ENCODE measurements at regions not wholly inside any gene's neighbourhood (a gene's known extent, or its start where the extent isn't known, plus 50 kb on each side); places are given as distances from the start of the nearest gene placed in this dataset.

GRCh38 chr13:76027131-76027530 is 391.0 kb downstream of the LMO7 start:
- no peaks in the 10 kb centered on the region for H3K36me3 ChIP-seq (ENCODE audit: control insufficient read depth, insufficient read depth, low read length)
- no peak for TF ChIP-seq EZH2 (IDR thresholded peaks at IDR 0.05; ENCODE audit: low read length, missing control alignments)
- TF ChIP-seq, protein P1, sequence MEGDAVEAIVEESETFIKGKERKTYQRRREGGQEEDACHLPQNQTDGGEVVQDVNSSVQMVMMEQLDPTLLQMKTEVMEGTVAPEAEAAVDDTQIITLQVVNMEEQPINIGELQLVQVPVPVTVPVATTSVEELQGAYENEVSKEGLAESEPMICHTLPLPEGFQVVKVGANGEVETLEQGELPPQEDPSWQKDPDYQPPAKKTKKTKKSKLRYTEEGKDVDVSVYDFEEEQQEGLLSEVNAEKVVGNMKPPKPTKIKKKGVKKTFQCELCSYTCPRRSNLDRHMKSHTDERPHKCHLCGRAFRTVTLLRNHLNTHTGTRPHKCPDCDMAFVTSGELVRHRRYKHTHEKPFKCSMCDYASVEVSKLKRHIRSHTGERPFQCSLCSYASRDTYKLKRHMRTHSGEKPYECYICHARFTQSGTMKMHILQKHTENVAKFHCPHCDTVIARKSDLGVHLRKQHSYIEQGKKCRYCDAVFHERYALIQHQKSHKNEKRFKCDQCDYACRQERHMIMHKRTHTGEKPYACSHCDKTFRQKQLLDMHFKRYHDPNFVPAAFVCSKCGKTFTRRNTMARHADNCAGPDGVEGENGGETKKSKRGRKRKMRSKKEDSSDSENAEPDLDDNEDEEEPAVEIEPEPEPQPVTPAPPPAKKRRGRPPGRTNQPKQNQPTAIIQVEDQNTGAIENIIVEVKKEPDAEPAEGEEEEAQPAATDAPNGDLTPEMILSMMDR (conservative IDR thresholded peaks at IDR 0.05 in 1 of 2, IDR thresholded peaks at IDR 0.05 in 1 of 2; ENCODE audit: low read depth in 1 of 2, low read length in 2 of 2) = no peak
- H3K9ac ChIP-seq (ENCODE audit: insufficient read depth, low read length) = no peak overlapping the region
- H3K4me3 ChIP-seq (replicated peaks in 1 of 4; ENCODE audit: control extremely low read depth in 1 of 4, insufficient read depth in 1 of 4, low read depth in 3 of 4, low read length in 4 of 4) = no peak overlapping the region
- H2AFZ ChIP-seq (ENCODE audit: low read length) = no peak overlapping the region
- no peaks in the 10 kb centered on the region for H4K20me1 ChIP-seq (ENCODE audit: control insufficient read depth, extremely low read depth, insufficient read depth, low read length)
- no peaks in the 10 kb centered on the region for H3K79me2 ChIP-seq (ENCODE audit: control insufficient read depth, insufficient read depth, low read length)
- H3K27ac ChIP-seq (ENCODE audit: insufficient read depth, low read length) = no peak overlapping the region
- no peaks in the 10 kb centered on the region for H3K4me1 ChIP-seq (ENCODE audit: control insufficient read depth, extremely low read depth, insufficient read depth, low read length)
- H3K27me3 ChIP-seq (ENCODE audit: control insufficient read depth, insufficient read depth, low read length) = no peaks in the 10 kb centered on the region
- DNase-seq (ENCODE audit: low read depth in 2 of 2) = no peak
- no peaks in the 10 kb centered on the region for H3K9me3 ChIP-seq (ENCODE audit: control insufficient read depth, insufficient read depth, low read depth, low read length)
- H3K4me2 ChIP-seq (ENCODE audit: extremely low read depth, insufficient read depth, low read length) = no peak overlapping the region

DNA sequence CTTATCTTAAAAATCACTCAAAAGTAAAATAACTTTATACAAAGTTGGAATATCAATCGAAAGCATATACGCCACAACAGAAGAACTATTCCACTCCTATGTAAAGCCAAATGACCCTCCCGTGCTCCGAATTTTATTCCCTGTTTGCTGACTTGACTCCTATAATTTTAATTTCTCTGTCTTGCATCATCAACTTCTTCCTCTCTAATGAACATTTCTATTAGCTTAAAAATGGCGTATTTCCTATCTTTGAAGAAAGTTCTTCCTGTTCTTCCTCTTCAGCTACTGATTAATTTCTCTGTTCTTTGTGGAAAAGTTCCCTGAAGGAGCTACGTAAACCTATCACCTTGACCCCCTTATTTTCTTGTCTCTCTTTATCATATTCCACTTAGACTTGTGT is 389.3 kb downstream of the LMO7 start:
- TF ChIP-seq, protein P1 (conservative IDR thresholded peaks at IDR 0.05 in 1 of 2, IDR thresholded peaks at IDR 0.05 in 1 of 2; ENCODE audit: low read depth in 1 of 2, low read length in 2 of 2) = no peak
- no peak for TF ChIP-seq EZH2 (IDR thresholded peaks at IDR 0.05; ENCODE audit: low read length, missing control alignments)
- Histone ChIP-seq H3K27me3 (ENCODE audit: control insufficient read depth, insufficient read depth, low read length) (no peaks in the 10 kb centered on the region), H4K20me1 (ENCODE audit: control insufficient read depth, extremely low read depth, insufficient read depth, low read length) (no peaks in the 10 kb centered on the region), H3K4me1 (ENCODE audit: control insufficient read depth, extremely low read depth, insufficient read depth, low read length) (no peaks in the 10 kb centered on the region), H3K79me2 (ENCODE audit: control insufficient read depth, insufficient read depth, low read length) (no peaks in the 10 kb centered on the region), H3K36me3 (ENCODE audit: control insufficient read depth, insufficient read depth, low read length) (no peaks in the 10 kb centered on the region), H2AFZ (ENCODE audit: low read length) (no peak overlapping the region), H3K4me2 (ENCODE audit: extremely low read depth, insufficient read depth, low read length) (no peak overlapping the region), H3K9ac (ENCODE audit: insufficient read depth, low read length) (no peak overlapping the region), H3K9me3 (ENCODE audit: control insufficient read depth, insufficient read depth, low read depth, low read length) (no peaks in the 10 kb centered on the region), H3K4me3 (replicated peaks in 1 of 4; ENCODE audit: control extremely low read depth in 1 of 4, insufficient read depth in 1 of 4, low read depth in 3 of 4, low read length in 4 of 4) (no peak overlapping the region), H3K27ac (ENCODE audit: insufficient read depth, low read length) (no peak overlapping the region)
- DNase-seq (ENCODE audit: low read depth in 2 of 2) = no peak

DNA sequence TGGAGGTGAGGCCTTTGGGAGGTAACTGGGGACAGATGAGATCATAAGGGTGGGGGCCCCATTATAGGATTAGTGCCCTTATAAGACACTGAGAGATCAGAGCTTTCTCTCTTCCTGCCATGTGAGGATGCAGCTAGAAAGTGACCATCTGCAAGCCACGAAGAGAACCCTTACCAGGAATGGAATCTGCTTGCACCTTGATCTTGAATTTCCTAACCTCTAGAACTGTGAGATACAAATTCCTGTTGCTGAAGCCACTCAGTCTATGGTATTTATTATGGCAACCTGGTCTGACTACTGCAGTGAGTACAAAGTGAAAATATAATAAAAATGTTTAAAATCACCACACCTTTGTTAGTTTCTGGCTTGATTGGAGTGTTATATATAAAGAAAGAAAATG is 388.0 kb downstream of the LMO7 start:
- Histone ChIP-seq H3K4me2 (ENCODE audit: extremely low read depth, insufficient read depth, low read length) (no peak overlapping the region), H4K20me1 (ENCODE audit: control insufficient read depth, extremely low read depth, insufficient read depth, low read length) (no peaks in the 10 kb centered on the region), H3K4me1 (ENCODE audit: control insufficient read depth, extremely low read depth, insufficient read depth, low read length) (no peaks in the 10 kb centered on the region), H2AFZ (ENCODE audit: low read length) (no peak overlapping the region), H3K27ac (ENCODE audit: insufficient read depth, low read length) (no peak overlapping the region), H3K27me3 (ENCODE audit: control insufficient read depth, insufficient read depth, low read length) (no peaks in the 10 kb centered on the region), H3K36me3 (ENCODE audit: control insufficient read depth, insufficient read depth, low read length) (no peaks in the 10 kb centered on the region), H3K4me3 (replicated peaks in 1 of 4; ENCODE audit: control extremely low read depth in 1 of 4, insufficient read depth in 1 of 4, low read depth in 3 of 4, low read length in 4 of 4) (no peak overlapping the region), H3K79me2 (ENCODE audit: control insufficient read depth, insufficient read depth, low read length) (no peaks in the 10 kb centered on the region), H3K9me3 (ENCODE audit: control insufficient read depth, insufficient read depth, low read depth, low read length) (no peaks in the 10 kb centered on the region), H3K9ac (ENCODE audit: insufficient read depth, low read length) (no peak overlapping the region)
- TF ChIP-seq EZH2 (IDR thresholded peaks at IDR 0.05; ENCODE audit: low read length, missing control alignments) = no peak
- TF ChIP-seq, protein P1 (conservative IDR thresholded peaks at IDR 0.05 in 1 of 2, IDR thresholded peaks at IDR 0.05 in 1 of 2; ENCODE audit: low read depth in 1 of 2, low read length in 2 of 2) = no peak
- DNase-seq (ENCODE audit: low read depth in 2 of 2) = no peak

Measured in fibroblast of lung (primary cell).